Activated CD4-positive, CD25-positive, alpha-beta regulatory T cell (primary cell): ENCODE measurements at regions not wholly inside any gene's neighbourhood (a gene's known extent, or its start where the extent isn't known, plus 50 kb on each side); places are given as distances from the start of the nearest gene placed in this dataset.
"Not testable (repeated sequence)": the region's sequence is repeated elsewhere in the genome, so short reads cannot be mapped to it uniquely, and the experiment has no call there.

ENCODE experiments used
- DNase-seq, 4 experiments: peaks; one replicate each; lab custom pipeline; 2025; lab: John Stamatoyannopoulos, UW

DNA sequence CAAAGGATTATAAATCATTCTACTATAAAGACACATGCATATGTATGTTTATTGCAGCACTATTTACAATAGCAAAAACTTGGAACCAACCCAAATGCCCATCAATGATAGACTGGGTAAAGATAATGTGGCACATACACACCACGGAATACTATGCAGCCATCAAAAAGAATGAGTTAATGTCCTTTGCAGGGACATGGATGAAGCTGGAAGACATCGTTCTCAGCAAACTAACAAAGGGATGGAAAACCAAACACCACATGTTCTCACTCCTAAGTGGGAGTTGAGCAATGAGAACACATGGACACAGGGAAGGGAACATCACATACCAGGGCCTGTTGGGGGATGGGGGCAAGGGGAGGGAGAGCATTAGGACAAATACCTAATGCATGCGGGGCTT is 133.2 kb downstream of the ATXN3L start:
- DNase-seq = not testable (repeated sequence)

GRCh38 chrX:13180807-13181206 is 136.4 kb upstream of the FAM9C start:
- DNase-seq = no peak

DNA sequence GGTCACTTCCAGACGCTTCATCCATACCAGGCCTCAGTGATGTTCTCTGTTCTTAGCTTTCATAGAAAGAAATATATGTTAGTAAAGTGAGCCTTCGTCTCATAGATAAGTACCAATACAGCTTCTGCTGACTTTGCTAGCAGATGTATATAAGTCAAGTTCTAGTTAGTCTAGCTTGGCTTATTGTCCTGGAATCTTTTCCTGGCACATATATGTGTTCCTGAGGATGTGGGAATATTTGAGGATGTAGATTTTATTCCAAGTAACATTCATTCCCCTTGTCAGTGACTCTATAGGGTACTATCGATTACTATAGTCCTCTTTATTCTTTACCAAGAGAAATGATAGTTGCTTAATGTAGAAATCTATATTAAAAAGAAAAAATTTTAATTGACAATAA is 135.2 kb upstream of the FAM9C start:
- DNase-seq = no peak

- DNase-seq = no peak
Measured at GRCh38 chrX:13179100-13179499, 134.7 kb upstream of the FAM9C start.

DNA sequence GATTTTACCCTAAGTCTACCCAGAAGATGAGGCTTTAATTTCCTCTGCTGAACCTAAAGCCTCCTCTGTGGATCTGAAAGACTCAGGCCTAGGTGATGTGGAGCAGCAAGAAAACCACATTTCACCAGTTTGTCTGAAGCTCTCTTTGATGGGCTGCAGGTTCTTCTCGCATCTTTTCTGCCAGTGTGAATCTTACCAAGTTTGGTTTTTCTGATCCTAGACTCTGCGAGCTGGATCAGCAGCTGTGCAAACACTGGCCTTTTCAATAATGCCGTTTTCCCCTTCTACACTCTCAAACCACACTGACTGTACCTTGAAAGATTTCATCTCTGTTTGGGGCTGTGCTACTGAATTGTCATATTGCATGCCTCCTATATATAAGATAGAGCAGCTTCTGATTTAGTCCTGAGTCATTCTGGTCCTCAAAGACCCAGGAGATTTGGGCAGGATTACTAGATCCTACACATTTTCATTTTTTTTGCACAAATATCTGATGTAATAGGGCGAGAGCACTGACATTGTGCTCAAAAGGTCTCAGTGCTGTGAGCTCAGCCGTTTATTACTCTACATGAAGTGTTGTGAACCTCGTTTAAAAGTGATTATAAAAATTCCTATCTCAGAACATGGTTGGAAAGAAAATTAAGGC is 133.6 kb upstream of the FAM9C start:
- no peak for DNase-seq

DNA sequence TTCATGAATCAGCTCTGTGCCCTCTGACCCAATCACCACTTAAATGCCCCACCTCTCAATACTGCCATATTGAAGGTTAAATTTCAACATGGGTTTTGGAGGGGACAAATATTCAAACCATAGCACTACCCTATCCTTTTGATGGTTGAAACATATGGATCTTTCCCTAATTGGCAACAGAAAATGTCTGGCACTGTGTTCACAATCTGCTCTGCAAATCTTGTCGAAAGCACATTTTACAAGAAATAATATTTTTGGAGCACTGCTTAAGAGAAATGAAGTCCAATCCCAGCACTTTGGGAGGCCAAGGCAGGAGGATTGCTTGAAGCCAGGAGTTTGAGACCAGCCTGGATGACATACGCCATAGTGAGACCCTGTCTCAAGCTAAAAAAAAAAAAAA is 130.6 kb upstream of the FAM9C start:
- DNase-seq = no peak

- no peak for DNase-seq
Measured at GRCh38 chrX:13170966-13171558, 126.6 kb upstream of the FAM9C start.

DNA sequence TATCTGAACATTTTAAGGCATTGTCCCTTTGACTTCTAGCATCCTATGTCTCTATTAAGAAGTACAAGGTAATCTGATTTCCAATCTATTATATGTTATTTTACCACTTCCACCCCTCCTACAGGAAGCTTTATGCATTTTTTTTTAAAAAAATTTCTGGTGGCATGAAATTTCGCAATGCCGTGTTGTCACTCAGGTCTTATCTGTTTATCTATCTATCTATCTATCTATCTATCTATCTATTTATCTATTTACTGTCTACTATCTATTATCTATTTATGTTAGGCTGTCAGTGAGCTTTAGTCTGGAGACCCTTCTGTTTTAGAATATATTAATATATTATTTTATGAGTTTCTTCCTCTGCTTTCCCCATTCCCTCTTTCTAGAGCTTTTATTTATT is 125.3 kb upstream of the FAM9C start:
- no peak for DNase-seq

GRCh38 chrX:13168269-13168668 is 123.8 kb upstream of the FAM9C start:
- no peak for DNase-seq

DNA sequence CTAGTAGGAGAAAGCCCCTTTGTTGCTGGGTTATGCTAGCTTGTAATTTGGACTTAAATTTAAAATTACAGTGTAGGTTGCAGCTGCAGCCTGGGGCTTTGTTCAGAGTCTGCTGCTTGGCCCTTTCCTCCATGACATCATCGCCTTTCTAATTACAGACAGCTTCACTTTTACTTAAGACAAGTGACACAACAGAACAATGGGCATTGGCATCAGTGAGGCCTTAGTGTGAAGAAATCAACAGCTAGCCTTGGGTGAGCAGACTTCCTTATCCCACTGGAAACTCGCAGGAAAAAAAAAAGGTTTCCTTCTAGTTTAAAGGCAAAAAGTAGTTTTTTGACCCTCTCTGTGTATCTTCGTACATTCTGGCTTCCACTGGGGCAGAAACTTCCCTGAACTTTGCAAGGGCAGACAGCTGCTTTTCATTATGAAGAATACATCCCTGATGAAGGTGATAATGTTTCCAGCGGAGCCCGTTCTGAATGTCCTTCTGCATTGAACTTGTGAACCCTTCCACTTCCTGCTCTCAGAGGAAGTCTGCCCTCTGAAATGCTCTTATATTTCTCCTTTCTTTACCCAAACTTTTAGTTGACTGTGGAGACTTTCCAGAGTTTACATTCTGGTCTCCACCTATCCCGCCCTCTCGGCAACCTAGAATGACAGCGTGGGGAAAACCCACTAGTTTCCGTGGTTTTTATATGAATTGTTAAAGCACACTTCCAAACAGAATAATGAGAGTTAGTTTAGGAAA is 123.2 kb upstream of the FAM9C start:
- no peak for DNase-seq

- DNase-seq = no peak
Measured at GRCh38 chrX:13165266-13166189, 121.1 kb upstream of the FAM9C start.

GRCh38 chrX:13164611-13165010 is 120.2 kb upstream of the FAM9C start:
- no peak for DNase-seq

GRCh38 chrX:13162772-13163410 is 118.5 kb upstream of the FAM9C start:
- no peak for DNase-seq

DNA sequence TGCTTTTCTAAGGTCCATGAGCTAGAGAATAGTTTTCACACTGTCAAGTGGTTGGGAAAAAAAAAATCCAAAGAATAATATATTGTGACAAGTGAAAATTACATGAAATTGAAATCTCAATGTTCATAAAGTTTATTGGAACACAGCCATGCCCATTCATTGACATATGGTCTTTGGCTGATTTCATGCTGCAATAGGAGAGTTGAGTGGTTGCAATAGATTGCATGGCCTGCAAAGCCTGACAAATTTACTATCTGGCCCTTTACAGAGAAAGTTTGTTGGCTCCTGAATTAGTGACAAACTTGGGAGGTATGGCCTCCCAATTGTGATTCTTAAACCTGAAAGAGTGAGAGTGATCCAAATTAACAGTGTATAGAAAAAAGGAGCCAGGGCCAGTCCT is 115.5 kb upstream of the FAM9C start:
- no peak for DNase-seq

DNA sequence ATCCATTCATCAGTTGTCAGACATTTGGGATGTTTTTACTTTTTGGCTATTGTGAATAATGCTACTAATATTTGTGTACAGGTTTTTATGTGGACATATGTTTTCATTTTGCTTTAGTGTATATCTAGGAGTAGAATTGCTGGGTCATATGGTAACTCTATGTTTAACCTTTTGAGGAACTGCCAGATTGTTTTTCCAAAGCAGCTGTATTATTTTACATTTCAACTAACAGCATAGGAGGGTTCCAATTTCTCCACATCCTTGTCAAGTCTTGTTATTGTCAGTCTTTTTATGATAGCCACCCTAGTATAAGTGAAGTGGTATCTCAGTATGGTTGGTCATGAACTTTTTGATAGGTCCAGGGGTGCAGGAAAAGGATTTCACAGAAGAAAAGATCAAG is 114.5 kb upstream of the FAM9C start:
- DNase-seq = no peak

- DNase-seq = not testable (repeated sequence)
Measured at GRCh38 chrX:13155550-13155949, 111.1 kb upstream of the FAM9C start.

DNA sequence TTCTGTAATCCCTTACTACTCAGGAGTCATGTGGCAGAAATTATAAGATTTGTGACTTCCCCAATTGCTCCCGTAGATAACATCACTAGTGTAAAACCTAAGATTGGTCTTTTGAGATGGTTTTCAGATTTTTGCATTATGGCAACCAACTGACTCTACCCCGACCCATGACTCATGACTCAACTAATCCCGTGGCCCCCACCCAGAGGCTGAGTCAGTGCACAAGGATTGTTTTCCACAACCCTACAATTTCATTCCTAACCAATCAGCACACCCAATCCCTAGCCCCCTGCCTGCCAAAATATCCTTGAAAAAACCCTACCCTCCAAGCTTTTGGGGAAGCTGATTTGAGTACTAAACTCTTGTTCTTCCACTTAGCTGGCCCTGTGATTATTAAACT is 109.4 kb upstream of the FAM9C start:
- DNase-seq = no peak

- no peak for DNase-seq
Measured at GRCh38 chrX:13152518-13153185, 108.2 kb upstream of the FAM9C start.

GRCh38 chrX:13151828-13152517 is 107.6 kb upstream of the FAM9C start:
- DNase-seq = no peak

GRCh38 chrX:13149702-13150350 is 105.4 kb upstream of the FAM9C start:
- no peak for DNase-seq
